B cell (primary cell): ENCODE measurements at regions not wholly inside any gene's neighbourhood (a gene's known extent, or its start where the extent isn't known, plus 50 kb on each side); places are given as distances from the start of the nearest gene placed in this dataset.
A peak's percentile ranks its signal among the peaks of the same experiment; 100 is the strongest.
"Not testable (repeated sequence)": the region's sequence is repeated elsewhere in the genome, so short reads cannot be mapped to it uniquely, and the experiment has no call there.

Experiments
- ATAC-seq: fragments of 200-7000 bp; cut with Tn5 transposase; one replicate; pipeline ENCODE4 v1.10.0; 2021; ENCODE audit warnings: low read depth, mild to moderate bottlenecking, moderate number of reproducible peaks, moderate library complexity
- CTCF ChIA-PET: fragments of 350-600 bp; sonication (Branson Sonifier 250); formaldehyde crosslinking; loops from one replicate; lab custom pipeline; 2021; ENCODE audit warnings: antibody characterized with exemption, inconsistent platforms; lab: Charles Lee
- POLR2A ChIA-PET: fragments of 350-600 bp; sonication (Branson Sonifier 250); formaldehyde crosslinking; loops from one replicate; lab custom pipeline; 2021; ENCODE audit warnings: antibody characterized with exemption; lab: Charles Lee
- DNase-seq: peaks from one replicate; pipeline ENCODE4 v3.0.0; 2013
- H2AFZ ChIP-seq: 2 replicates; pipeline ENCODE4 v1.6.1; 2012; ENCODE audit warnings: mild to moderate bottlenecking, low read depth, low read length; ENCODE audit not compliant: insufficient read depth, poor library complexity, severe bottlenecking
- H3K27ac ChIP-seq, 2 donors: 1 replicate in 1 of 2; 2 replicates in 1 of 2; pipeline ENCODE4 v1.5.1; 2012 to 2013; ENCODE audit warnings: low read length in 2 of 2, mild to moderate bottlenecking in 2 of 2, moderate library complexity in 1 of 2
- H3K27me3 ChIP-seq, 4 experiments: fragments of 200-600 bp in 1 of 4; sonication (generic) in 1 of 4; replicated peaks in 1 of 4; 1 replicate in 2 of 4; 2 replicates in 2 of 4; pipeline versions ENCODE4 v1.6.1 to v1.7.0; 2013 to 2016; ENCODE audit warnings: low read length in 3 of 4, mild to moderate bottlenecking in 2 of 4, mixed read lengths in 1 of 4, moderate library complexity in 1 of 4; ENCODE audit not compliant: insufficient read depth in 4 of 4, control insufficient read depth in 3 of 4; ENCODE audit errors: control extremely low read depth in 1 of 4
- H3K36me3 ChIP-seq, 2 experiments: replicated peaks in 1 of 2; 1 replicate in 1 of 2; 2 replicates in 1 of 2; pipeline versions ENCODE4 v1.6.1 to v1.7.1; 2013; ENCODE audit warnings: low read length in 1 of 2; ENCODE audit not compliant: insufficient read depth in 2 of 2, control insufficient read depth in 1 of 2; ENCODE audit errors: control extremely low read depth in 1 of 2, extremely low read depth in 1 of 2
- H3K4me1 ChIP-seq, 2 donors: fragments of 200-600 bp in 1 of 2; sonication (generic) in 1 of 2; 1 replicate in 1 of 2; 2 replicates in 1 of 2; pipeline versions ENCODE4 v1.5.1 to v1.6.1; 2013 to 2017; ENCODE audit warnings: low read length in 2 of 2; ENCODE audit not compliant: control insufficient read depth in 2 of 2, insufficient read depth in 2 of 2
- H3K4me2 ChIP-seq: replicated peaks from 2 replicates; pipeline ENCODE3; 2012; ENCODE audit warnings: mild to moderate bottlenecking, low read depth, low read length; ENCODE audit not compliant: poor library complexity, severe bottlenecking
- H3K4me3 ChIP-seq, 5 experiments: fragments of 200-600 bp in 1 of 5; sonication (generic) in 1 of 5; 1 replicate in 3 of 5; 2 replicates in 2 of 5; pipeline versions ENCODE4 v1.5.1 to v1.7.0; 2011 to 2016; ENCODE audit warnings: low read length in 4 of 5, mild to moderate bottlenecking in 4 of 5, low read depth in 2 of 5, control low read depth in 1 of 5, moderate library complexity in 1 of 5; ENCODE audit not compliant: insufficient read depth in 1 of 5; ENCODE audit errors: control extremely low read depth in 1 of 5, extremely low read depth in 1 of 5
- H3K79me2 ChIP-seq: fragments of 200-600 bp; sonication (generic); one replicate; pipeline ENCODE4 v1.6.0; 2016; ENCODE audit warnings: low read length; ENCODE audit not compliant: control insufficient read depth, insufficient read depth
- H3K9ac ChIP-seq: fragments of 200-600 bp; sonication (generic); 2 replicates; pipeline ENCODE4 v1.6.1; 2017; ENCODE audit warnings: mild to moderate bottlenecking, low read length, moderate library complexity
- H3K9me3 ChIP-seq, 3 donors: one replicate each; pipeline versions ENCODE4 v1.6.1 to v1.7.1; 2013; ENCODE audit warnings: low read length in 2 of 3; ENCODE audit not compliant: control insufficient read depth in 2 of 3, insufficient read depth in 1 of 3; ENCODE audit errors: control extremely low read depth in 1 of 3
- H4K20me1 ChIP-seq: 2 replicates; pipeline ENCODE4 v1.6.0; 2012; ENCODE audit warnings: mild to moderate bottlenecking, low read length; ENCODE audit not compliant: insufficient read depth, control insufficient read depth, poor library complexity, severe bottlenecking
- H3K27ac Mint-ChIP-seq: one replicate; pipeline ENCODE4 v1.8.0; 2021; ENCODE audit warnings: mixed read lengths
- H3K27me3 Mint-ChIP-seq: one replicate; pipeline ENCODE4 v1.8.0; 2021; ENCODE audit warnings: mixed read lengths
- H3K4me1 Mint-ChIP-seq: one replicate; pipeline ENCODE4 v1.8.0; 2021; ENCODE audit warnings: mixed read lengths
- H3K4me3 Mint-ChIP-seq: one replicate; pipeline ENCODE4 v1.8.0; 2021; ENCODE audit warnings: mixed read lengths
- H3K9me3 Mint-ChIP-seq: one replicate; pipeline ENCODE4 v1.8.0; 2022; ENCODE audit warnings: mixed read lengths; ENCODE audit not compliant: insufficient read depth
- EZH2 ChIP-seq: IDR thresholded peaks from 2 replicates; pipeline ENCODE4 v1.6.1; 2012; ENCODE audit warnings: borderline replicate concordance, low read depth, mild to moderate bottlenecking, moderate library complexity, low read length; ENCODE audit not compliant: insufficient read depth, poor library complexity, severe bottlenecking
- WGBS: methylation state at CpG from one replicate; pipeline ENCODE4 v1.1.5; 2013; ENCODE audit warnings: missing lambda C conversion rate; ENCODE audit not compliant: insufficient coverage; 5-methylcytosine and 5-hydroxymethylcytosine counted together
- intact Hi-C: fragments of 100-400 bp; cut with micrococcal nuclease; formaldehyde crosslinking; loops from one replicate; pipeline ENCODE4 v1.10.0; 2022
- TF ChIP-seq, protein P1 (sequence below): fragments of 200-600 bp; IDR thresholded peaks from one replicate; pipeline ENCODE4 v1.8.0; 2022; ENCODE audit warnings: antibody characterized with exemption, mild to moderate bottlenecking

DNA sequence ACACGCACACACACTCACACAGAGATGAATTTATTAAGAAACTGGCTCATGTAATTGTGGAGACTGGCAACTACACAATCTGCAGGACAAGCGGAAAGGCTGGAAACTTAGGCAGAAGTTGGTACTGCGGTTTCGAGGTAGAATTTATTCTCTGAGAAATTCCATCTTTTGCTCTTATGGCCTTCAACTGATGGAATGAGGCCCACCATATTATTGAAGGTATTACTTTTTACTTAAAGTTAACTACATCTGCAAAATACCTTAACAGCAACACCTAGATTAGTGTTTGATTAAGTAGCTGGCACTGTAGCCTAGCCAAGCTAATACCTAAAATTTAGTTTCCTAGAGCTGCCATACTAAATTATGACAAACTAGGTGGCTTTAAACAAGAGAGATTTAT lies 384.0 kb upstream of the UBE2E3 start:
- CTCF ChIA-PET = no interaction called here
- Mint-ChIP-seq H3K27ac (no peak overlapping the region), H3K4me1 (peaks cover 4% of the 10 kb centered on the region), H3K9me3 (peaks cover 4% of the 10 kb centered on the region), H3K27me3 (peaks cover 3% of the 10 kb centered on the region), H3K4me3 (no peak overlapping the region)
- no peak for TF ChIP-seq EZH2
- TF ChIP-seq, protein P1, sequence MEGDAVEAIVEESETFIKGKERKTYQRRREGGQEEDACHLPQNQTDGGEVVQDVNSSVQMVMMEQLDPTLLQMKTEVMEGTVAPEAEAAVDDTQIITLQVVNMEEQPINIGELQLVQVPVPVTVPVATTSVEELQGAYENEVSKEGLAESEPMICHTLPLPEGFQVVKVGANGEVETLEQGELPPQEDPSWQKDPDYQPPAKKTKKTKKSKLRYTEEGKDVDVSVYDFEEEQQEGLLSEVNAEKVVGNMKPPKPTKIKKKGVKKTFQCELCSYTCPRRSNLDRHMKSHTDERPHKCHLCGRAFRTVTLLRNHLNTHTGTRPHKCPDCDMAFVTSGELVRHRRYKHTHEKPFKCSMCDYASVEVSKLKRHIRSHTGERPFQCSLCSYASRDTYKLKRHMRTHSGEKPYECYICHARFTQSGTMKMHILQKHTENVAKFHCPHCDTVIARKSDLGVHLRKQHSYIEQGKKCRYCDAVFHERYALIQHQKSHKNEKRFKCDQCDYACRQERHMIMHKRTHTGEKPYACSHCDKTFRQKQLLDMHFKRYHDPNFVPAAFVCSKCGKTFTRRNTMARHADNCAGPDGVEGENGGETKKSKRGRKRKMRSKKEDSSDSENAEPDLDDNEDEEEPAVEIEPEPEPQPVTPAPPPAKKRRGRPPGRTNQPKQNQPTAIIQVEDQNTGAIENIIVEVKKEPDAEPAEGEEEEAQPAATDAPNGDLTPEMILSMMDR = no peak
- 100% methylated on average over 1 of the region's 4 CpGs for WGBS
- H3K9me3 ChIP-seq = peaks cover 0 to 3% (median 0%) of the 10 kb centered on the region in 3 donors
- H3K9ac ChIP-seq = no peak overlapping the region
- no peaks in the 10 kb centered on the region for H3K27me3 ChIP-seq
- H2AFZ ChIP-seq = no peak overlapping the region
- H4K20me1 ChIP-seq = no peaks in the 10 kb centered on the region
- no peak for ATAC-seq
- intact Hi-C loops = no loop called here
- H3K4me2 ChIP-seq = no peak overlapping the region
- no peaks in the 10 kb centered on the region for H3K36me3 ChIP-seq
- POLR2A ChIA-PET = no interaction called here
- no peak overlapping the region for H3K27ac ChIP-seq
- no peak overlapping the region for H3K4me3 ChIP-seq
- H3K4me1 ChIP-seq = no peaks in the 10 kb centered on the region
- H3K79me2 ChIP-seq = no peaks in the 10 kb centered on the region
- no peak for DNase-seq

DNA sequence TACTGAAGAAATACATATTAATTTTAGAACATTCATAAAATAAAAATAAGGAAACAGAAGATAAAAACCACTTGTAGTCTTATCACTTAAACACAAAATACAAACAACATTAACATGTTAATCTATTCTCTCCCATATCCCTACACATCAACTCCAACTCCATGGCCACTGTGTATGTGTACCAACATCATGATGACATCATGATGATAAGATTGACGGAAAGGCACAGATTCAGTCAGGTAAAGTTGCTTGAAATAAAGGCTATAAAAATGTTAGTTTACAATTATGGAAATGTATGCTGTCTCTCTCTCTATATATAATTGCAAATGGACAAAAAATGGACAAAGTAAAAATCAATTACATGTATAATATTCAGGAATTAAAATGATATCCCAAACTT lies 388.5 kb upstream of the UBE2E3 start:
- Histone ChIP-seq H3K9ac (no peak overlapping the region), H3K27ac (no peak overlapping the region), H3K4me2 (no peak overlapping the region), H3K79me2 (no peaks in the 10 kb centered on the region), H3K36me3 (no peaks in the 10 kb centered on the region), H4K20me1 (no peaks in the 10 kb centered on the region), H2AFZ (no peak overlapping the region), H3K4me3 (no peak overlapping the region), H3K27me3 (no peaks in the 10 kb centered on the region), H3K4me1 (peaks cover 0 to 5% of the 10 kb centered on the region in 2 donors), H3K9me3 (peaks cover 0 to 10% (median 0%) of the 10 kb centered on the region in 3 donors)
- DNase-seq (no peak), ATAC-seq (no peak)
- intact Hi-C loops = no loop called here
- Mint-ChIP-seq H3K27me3 (peaks cover 3% of the 10 kb centered on the region), H3K4me1 (peaks cover 14% of the 10 kb centered on the region), H3K9me3 (peaks cover 4% of the 10 kb centered on the region), H3K27ac (no peak overlapping the region), H3K4me3 (no peak overlapping the region)
- TF ChIP-seq, protein P1 = no peak
- TF ChIP-seq EZH2 = no peak
- WGBS = no CpG with 5 or more reads among the region's 1 CpG
- ChIA-PET POLR2A (no interaction called here), CTCF (no interaction called here)

DNA sequence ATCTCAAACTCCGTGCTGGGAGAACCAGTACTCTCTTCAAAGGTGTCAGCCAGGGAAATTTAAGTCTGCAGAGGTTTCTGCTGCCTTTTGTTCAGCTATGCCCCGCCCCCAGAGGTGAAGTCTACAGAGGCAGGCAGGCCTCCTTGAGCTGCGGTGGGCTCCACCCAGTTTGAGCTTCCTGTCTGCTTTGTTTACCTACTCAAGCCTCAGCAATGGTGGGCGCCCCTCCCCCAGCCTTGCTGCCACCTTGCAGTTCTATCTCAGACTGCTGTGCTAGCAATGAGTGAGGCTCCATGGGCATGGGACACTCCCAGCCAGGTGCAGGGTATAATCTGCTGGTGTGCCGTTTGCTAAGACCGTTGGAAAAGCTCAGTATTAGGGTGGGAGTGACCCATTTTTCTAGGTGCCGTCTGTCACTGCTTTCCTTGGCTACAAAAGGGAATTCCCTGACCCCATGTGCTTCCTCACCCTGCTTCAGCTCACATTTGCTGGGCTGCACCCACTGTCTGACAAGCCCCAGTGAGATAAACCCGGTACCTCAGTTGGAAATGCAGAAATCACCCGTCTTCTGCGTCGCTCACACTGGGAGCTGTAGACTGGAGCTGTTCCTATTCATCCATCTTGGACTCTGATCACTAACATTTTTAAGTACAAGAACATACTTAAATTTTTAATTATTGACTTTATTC lies 389.2 kb upstream of the UBE2E3 start:
- H3K79me2 ChIP-seq, H3K27me3 Mint-ChIP-seq, ATAC-seq, H3K4me1 ChIP-seq, H3K4me3 ChIP-seq, H3K4me2 ChIP-seq, H3K27me3 ChIP-seq, CTCF ChIA-PET, H3K9ac ChIP-seq, H2AFZ ChIP-seq, H3K27ac Mint-ChIP-seq, POLR2A ChIA-PET, H4K20me1 ChIP-seq, H3K36me3 ChIP-seq, intact Hi-C loops, H3K27ac ChIP-seq, H3K9me3 ChIP-seq, DNase-seq, H3K9me3 Mint-ChIP-seq: not testable (repeated sequence)
- Mint-ChIP-seq H3K4me1 (peaks cover 14% of the 10 kb centered on the region), H3K4me3 (peak overlapping the region; percentile 23)
- 74% methylated on average over 6 of the region's 11 CpGs for WGBS
